OCI-LY7 (cell line): ENCODE measurements at regions not wholly inside any gene's neighbourhood (a gene's known extent, or its start where the extent isn't known, plus 50 kb on each side); places are given as distances from the start of the nearest gene placed in this dataset.

Source experiments
- EZH2phosphoT487 ChIP-seq: fragments of 200-600 bp; sonication (generic); IDR thresholded peaks from 2 replicates; pipeline ENCODE4 v1.6.1; 2018; ENCODE audit warnings: low read depth, borderline replicate concordance, mild to moderate bottlenecking, mixed run types, antibody characterized with exemption, low read length, moderate library complexity, mixed read lengths
- TF ChIP-seq, protein P1 (sequence below): fragments of 200-600 bp; sonication (generic); conservative IDR thresholded peaks from 2 replicates; pipeline ENCODE4 v1.5.1; 2014; ENCODE audit warnings: mild to moderate bottlenecking, antibody characterized with exemption, low read length, moderate library complexity, mixed read lengths

- TF ChIP-seq, protein P1, sequence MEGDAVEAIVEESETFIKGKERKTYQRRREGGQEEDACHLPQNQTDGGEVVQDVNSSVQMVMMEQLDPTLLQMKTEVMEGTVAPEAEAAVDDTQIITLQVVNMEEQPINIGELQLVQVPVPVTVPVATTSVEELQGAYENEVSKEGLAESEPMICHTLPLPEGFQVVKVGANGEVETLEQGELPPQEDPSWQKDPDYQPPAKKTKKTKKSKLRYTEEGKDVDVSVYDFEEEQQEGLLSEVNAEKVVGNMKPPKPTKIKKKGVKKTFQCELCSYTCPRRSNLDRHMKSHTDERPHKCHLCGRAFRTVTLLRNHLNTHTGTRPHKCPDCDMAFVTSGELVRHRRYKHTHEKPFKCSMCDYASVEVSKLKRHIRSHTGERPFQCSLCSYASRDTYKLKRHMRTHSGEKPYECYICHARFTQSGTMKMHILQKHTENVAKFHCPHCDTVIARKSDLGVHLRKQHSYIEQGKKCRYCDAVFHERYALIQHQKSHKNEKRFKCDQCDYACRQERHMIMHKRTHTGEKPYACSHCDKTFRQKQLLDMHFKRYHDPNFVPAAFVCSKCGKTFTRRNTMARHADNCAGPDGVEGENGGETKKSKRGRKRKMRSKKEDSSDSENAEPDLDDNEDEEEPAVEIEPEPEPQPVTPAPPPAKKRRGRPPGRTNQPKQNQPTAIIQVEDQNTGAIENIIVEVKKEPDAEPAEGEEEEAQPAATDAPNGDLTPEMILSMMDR = no peak
- no peak for TF ChIP-seq EZH2phosphoT487
Measured at GRCh38 chr20:54710341-54710740, 234.9 kb downstream of the DOK5 start.
